Ecto neural progenitor cell (in vitro differentiated cells): ENCODE measurements at regions not wholly inside any gene's neighbourhood (a gene's known extent, or its start where the extent isn't known, plus 50 kb on each side); places are given as distances from the start of the nearest gene placed in this dataset.
"Not testable (repeated sequence)": the region's sequence is repeated elsewhere in the genome, so short reads cannot be mapped to it uniquely, and the experiment has no call there.

Source experiments
- DNase-seq: peaks from one replicate; pipeline ENCODE4 v3.0.0-alpha.2; 2018; ENCODE audit warnings: low spot score

DNA sequence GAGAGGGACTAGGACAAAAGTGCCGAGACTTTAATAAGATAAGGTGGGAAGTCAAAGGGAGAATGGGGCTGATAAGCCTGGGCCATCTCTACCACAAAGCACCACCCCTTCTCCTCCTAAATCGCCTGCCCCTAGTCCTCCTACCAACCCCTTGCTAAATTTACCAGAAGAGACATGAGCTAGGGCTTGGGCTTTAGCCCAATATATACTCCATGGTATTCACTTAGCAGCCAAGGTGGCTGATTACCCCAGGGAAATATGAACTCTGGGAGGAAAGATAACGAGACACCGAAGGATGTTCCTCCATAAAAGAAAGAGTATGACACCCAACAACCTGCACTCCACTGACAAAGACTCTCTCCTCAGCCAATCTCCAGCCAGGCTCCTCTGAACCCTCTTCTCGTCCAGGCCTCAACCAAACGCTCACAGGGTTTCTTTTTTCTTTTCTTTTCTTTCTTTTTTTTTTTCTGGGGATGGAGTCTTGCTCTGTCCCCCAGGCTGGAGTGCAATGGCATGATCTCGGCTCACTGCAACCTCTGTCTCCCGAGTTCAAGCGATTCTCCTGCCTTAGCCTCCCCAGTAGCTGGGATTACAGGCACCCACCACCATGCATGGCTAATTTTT is 610.2 kb downstream of the UQCRFS1 start:
- no peak for DNase-seq

GRCh38 chr19:28601723-28602440 is 611.1 kb downstream of the UQCRFS1 start:
- no peak for DNase-seq

- DNase-seq: no peak
Observed at GRCh38 chr19:28598861-28599260, 614.1 kb downstream of the UQCRFS1 start.

DNA sequence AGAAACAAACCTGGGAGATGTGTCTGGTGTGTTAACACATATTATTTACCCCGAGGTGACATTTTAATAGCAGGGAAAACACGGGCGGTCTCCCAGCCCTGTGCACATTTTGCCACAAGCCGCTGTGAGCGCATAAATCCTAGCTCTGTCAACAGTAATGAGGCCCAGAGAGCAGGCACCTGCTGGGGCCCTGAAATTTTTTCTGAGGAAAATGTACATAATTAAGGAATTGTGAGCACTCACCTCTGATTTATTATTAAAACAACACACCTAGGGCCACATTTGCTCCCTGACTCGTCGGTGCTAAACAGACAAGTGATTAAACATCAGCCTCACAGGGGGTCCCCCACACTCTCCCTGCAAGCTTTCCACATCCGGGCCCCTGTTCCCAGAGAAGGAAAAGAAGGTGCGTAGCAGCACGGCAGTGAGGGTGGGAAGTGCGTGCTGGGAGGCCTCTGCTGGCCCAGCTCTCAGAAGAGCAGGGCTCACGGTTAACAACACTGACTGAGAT is 616.3 kb downstream of the UQCRFS1 start:
- DNase-seq: no peak

DNA sequence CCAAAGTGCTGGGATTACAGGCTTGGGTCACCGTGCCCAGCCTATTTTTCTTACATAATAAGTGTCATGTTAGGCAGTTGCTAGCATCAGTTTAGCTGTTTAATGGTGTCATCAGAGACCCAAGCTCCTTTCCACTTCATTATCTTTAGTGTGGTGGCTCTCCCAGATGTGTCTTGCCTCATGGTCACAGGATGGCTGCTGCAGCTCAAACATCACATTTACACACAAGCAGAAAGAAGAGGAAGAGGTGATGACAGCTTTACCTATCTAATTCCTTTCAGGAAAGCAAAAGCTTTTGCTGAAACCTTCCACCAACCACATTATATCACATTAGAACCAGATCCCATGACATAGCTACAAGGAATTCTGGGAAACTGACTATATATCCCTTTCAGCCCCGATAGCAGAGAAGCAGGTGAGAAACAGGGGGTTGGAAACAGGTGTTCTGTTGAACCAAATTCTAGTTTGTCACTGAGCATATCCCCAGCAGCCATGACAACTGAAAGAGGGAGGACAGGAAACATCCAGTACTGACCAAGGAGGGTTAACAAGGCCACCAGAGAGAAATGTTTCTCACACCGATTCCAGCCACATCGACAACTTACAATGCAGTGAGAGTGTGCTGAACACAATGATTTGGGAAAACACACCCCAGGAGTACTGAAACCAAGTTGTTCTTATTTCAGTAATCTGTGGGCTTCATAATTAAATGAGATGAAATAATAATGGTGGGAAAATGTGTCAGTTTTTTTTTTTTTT is 617.0 kb downstream of the UQCRFS1 start:
- DNase-seq: no peak

- no peak for DNase-seq
Observed at GRCh38 chr19:28594737-28595136, 618.2 kb downstream of the UQCRFS1 start.

- DNase-seq: not testable (repeated sequence)
Observed at GRCh38 chr19:28589991-28590411, 623.0 kb downstream of the UQCRFS1 start.

DNA sequence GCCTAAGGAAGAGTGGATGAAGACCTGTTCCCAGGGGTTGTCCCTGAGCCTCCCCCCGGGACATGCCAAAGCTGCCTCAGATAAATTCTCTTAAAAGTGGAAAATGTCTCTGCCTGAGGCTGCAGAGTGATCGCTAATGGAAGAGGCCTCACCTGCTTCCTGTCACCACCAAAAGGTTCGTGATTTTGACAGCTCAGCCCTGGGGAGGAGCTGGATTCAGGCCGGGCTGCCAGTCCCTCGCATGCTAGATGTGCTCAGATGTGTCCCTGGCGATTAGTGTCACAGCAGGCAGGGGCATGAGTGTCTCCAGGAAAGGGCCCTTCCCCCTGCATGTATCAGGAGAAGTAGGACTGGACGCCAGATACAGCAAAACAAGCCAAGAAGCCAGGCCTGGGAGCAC is 626.5 kb downstream of the UQCRFS1 start:
- DNase-seq: no peak

- no peak for DNase-seq
Observed at GRCh38 chr19:28585796-28586195, 627.2 kb downstream of the UQCRFS1 start.

DNA sequence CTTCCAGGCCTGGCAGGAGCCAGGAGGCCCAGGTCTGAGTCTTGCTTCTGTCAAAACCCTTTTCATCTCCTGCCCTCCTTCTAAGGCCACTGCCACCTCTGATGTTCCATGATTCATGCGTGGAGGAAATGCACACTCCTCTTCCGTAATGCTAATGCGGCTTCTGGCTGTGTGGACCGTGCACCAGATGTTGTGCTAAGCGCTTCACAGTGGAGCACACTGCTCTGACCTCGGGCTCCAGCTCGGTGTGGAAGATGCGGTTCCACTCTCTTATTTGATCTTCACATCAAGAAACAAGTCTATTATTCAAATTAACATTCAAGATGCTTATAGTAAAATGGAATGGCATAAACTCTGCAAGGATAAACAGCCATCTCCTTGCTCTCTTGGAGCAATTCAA is 629.2 kb downstream of the UQCRFS1 start:
- DNase-seq: no peak

DNA sequence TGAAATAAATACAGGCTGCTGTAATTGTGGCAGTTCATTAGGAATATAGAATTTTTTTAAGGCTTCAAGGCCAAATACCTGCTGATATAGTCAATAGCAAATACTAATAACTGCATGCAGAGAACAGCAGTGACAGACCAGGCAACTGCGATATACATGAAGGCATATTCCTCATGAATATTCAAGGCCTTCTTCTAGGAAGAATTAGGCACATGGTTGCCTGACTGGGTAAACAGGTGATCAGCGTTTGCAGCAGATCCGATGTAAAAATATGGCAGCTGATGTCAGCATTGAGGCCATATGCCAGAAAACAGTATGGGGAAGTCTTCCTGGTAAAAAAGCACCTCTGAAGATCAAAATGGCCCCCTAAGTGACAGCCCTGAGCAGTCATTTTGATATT is 629.7 kb downstream of the UQCRFS1 start:
- DNase-seq: no peak

- DNase-seq: no peak
Observed at GRCh38 chr19:28582796-28583195, 630.2 kb downstream of the UQCRFS1 start.

DNA sequence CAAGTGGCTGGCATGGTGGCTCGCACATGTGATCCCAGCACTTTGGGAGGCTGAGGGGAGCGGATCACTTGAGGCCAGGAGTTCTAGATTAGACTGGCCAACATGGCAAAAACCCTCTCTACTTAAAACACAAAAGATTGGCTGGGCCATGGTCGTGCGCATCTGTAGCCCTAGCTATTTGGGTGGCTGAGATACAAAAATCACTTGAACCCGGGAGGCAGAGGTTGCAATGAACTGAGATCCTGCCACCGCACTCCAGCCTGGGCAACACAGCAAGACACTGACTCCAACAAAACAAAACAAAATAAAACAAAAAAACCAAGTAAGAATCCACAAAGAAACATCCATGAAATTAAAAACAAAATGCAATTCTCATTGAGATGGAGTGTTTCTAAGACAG is 630.6 kb downstream of the UQCRFS1 start:
- no peak for DNase-seq

GRCh38 chr19:28581468-28581770 is 631.5 kb downstream of the UQCRFS1 start:
- no peak for DNase-seq

DNA sequence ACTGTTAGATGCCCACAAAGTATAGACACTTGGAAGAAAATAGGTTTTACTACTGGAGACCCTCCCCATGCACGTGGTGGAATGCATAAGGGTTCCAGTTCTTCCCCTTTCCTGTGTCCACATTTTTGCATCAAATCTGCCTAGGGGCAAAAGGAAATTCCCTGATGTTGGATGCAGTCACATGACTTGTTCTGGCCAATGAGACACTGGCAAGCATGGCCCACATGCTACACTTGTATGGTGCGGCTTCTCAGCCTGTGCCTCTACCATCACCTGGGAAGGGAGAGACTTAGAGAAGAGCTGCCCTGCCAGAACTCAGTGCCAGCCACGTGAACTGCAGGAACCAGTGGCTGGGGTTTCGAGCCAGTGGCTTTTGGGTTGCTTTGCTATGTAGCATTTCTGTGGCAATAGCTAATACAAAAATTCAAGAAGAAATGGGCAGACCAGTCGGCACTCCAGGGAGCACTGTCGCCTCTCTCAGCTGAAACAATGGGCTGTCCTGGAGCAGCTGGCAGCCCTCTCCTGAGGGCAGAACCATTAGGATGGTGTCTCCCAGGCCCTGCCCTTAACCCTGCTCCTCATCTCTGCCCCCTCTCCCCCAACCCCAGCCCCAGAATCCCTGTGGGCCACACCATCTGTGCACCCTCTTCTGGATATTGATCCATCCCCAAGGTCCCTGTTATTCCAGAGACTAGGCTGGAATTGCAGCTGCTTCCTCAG is 634.0 kb downstream of the UQCRFS1 start:
- no peak for DNase-seq

DNA sequence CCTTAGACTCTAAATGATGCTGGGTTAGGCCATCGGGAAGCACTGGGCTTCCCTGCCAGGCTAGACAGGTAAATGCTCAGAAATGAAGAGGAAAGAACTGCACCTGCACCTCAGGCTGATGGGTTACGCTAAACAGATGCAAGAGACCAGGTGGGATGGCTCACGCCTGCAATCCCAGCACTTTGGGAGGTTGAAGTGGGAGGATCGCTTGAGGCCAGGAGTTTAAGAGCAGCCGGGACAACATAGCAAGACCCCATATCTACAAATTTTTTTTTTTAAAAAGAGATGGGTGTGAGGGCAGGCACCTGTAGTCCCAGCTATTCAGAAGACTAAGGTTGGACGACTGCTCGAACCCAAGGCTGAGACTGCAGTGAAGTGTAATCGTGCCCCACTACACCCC is 634.7 kb downstream of the UQCRFS1 start:
- no peak for DNase-seq

DNA sequence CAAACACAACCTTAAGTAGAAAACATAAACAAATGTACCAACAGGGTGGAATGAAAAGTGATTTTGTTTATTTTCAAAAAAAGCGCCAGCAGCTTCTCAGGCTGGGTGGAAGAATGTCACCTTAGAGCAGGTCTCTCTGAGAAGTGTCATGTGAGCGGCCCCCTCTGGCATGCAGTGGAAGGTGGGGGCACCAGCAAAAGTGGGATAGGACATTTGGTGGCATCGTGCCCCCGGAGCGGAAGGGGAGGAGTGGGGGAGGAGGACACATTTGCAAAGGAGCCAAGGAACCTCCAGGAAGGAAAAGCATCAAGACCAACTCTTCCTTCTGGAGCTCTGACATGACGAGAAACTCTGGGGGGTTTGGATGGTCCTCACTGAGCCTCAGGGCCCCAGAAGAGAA is 635.3 kb downstream of the UQCRFS1 start:
- no peak for DNase-seq

DNA sequence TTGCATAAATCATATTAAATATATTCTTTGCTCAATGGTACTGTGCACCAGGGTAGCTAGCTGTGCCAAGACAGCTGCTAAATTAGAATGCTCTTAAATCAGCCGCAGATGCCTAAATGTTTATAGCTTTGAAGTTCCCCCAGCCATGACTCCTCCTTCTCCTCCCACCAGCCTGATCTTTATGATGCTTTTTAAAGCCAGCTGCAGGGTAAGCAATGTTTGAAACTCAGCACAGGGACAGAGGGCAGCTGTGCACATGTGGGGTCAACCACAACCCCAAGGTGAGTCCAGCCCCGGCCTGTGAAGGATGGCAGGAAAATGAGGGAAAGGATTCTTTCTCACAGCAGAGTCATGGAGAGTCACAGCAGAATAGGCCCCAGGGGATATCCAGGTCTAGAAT is 635.7 kb downstream of the UQCRFS1 start:
- no peak for DNase-seq

DNA sequence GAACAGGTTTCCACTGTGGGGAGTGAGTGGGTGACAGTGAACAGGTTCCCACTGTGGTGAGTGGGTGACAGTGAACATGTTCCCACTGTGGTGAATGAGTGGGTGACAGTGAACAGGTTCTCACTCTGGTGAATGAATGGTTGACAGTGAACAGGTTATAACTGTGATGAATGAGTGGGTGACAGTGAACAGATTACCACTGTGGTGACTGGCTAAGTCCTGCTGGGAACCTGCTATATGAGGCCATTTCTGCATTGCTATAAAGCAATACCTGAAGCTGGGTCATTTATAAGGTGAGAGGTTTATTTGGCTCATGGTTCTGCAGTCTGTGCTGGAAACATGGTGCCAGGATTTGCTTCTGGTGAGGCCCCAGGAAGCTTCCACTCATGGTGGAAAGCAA is 637.1 kb downstream of the UQCRFS1 start:
- DNase-seq: no peak

- DNase-seq: not testable (repeated sequence)
Observed at GRCh38 chr19:28575312-28575711, 637.6 kb downstream of the UQCRFS1 start.

DNA sequence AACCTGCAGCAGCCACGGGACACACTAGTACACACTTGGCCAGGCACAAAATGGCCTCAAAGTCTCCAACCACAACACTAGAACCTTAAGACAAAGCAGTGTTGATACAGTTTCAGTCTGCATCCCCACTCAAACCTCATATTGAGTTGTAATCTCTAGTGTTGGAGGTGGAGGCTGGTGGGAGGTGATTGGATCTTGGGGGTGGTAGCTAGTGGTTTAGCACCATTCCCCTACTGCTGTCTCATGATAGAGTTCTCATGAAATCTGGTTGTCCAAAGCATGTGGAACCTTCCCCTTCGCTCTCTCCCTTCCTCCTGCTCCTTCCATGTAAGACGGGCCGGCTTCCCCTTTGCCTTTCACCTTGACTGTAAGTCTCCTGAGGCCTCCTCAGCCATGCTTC is 638.7 kb downstream of the UQCRFS1 start:
- DNase-seq: no peak
